K562 (cell line): ENCODE measurements at regions not wholly inside any gene's neighbourhood (a gene's known extent, or its start where the extent isn't known, plus 50 kb on each side); places are given as distances from the start of the nearest gene placed in this dataset.

Experiments used
- ATAC-seq: fragments of 200-7000 bp; cut with Tn5 transposase; 3 replicates; pipeline ENCODE4 v1.9.1; 2020; ENCODE audit warnings: moderate library complexity
- BruUV-seq: library from RNA; stranded (reverse); fragments of 400-500 nt; replicated peaks from 2 replicates; lab custom pipeline; 2021; lab: Mats Ljungman, UMichigan
- CTCF ChIA-PET: fragments of 300-600 bp; formaldehyde crosslinking; extraction: SDS; loops from one replicate; lab custom pipeline; 2021; ENCODE audit warnings: low intra/inter-chr PET ratio; lab: Yijun Ruan, JAX
- POLR2A ChIA-PET: fragments of 300-600, 350-650 bp; sonication (Branson Sonifier 250); formaldehyde crosslinking; extraction: SDS; loops from one replicate; lab custom pipeline; 2021; ENCODE audit warnings: antibody characterized with exemption, inconsistent platforms; lab: Yijun Ruan, JAX
- DNase-seq, 4 experiments: peaks; one replicate each; pipeline versions ENCODE4 v3.0.0 to v3.0.0-alpha.2; 2011 to 2018; ENCODE audit warnings: low spot score in 3 of 4, mixed read lengths in 3 of 4; ENCODE audit errors: extremely low read depth in 1 of 4
- FAIRE-seq: peaks from 2 replicates; lab custom pipeline; 2011; peaks lifted over from hg19 to GRCh38; lab: Jason Lieb, UNC
- H2AFZ ChIP-seq: 2 replicates; pipeline ENCODE4 v1.6.0; 2011; ENCODE audit warnings: low read depth, low read length, control low read depth, inconsistent platforms
- H3K27ac ChIP-seq: fragments of 200-600 bp; 3 replicates; pipeline ENCODE4 v1.8.0; 2011; ENCODE audit warnings: low read depth, mild to moderate bottlenecking, control low read depth, inconsistent platforms, low read length, moderate library complexity, mixed read lengths; ENCODE audit errors: extremely low read depth
- H3K27me3 ChIP-seq, 2 experiments: fragments of 300-600 bp in 1 of 2; 2 replicates in 1 of 2; 3 replicates in 1 of 2; pipeline versions ENCODE4 v1.6.0 to v1.8.0; 2011; ENCODE audit warnings: inconsistent platforms in 2 of 2, low read length in 2 of 2, mild to moderate bottlenecking in 1 of 2, mixed read lengths in 1 of 2, moderate library complexity in 1 of 2; ENCODE audit not compliant: control insufficient read depth in 2 of 2, insufficient read depth in 2 of 2
- H3K36me3 ChIP-seq: fragments of 300-600 bp; 3 replicates; pipeline ENCODE4 v1.8.0; 2011; ENCODE audit warnings: mild to moderate bottlenecking, low read length, inconsistent platforms; ENCODE audit not compliant: control insufficient read depth, insufficient read depth
- H3K4me1 ChIP-seq, 2 experiments: fragments of 200-600 bp in 1 of 2; replicated peaks in 1 of 2; 2 replicates in 1 of 2; 3 replicates in 1 of 2; pipeline versions ENCODE4 v1.5.1 to v1.8.0; 2011; ENCODE audit warnings: inconsistent platforms in 2 of 2, low read length in 2 of 2, mild to moderate bottlenecking in 1 of 2, mixed read lengths in 1 of 2, moderate library complexity in 1 of 2; ENCODE audit not compliant: control insufficient read depth in 2 of 2, insufficient read depth in 2 of 2
- H3K4me2 ChIP-seq: 2 replicates; pipeline ENCODE4 v1.6.1; 2011; ENCODE audit warnings: low read length, control low read depth, inconsistent platforms, mixed read lengths; ENCODE audit not compliant: insufficient read depth
- H3K4me3 ChIP-seq: fragments of 200-600 bp; sonication (generic), shearing (Covaris generic); 2 replicates; pipeline ENCODE4 v1.5.1; 2016; ENCODE audit warnings: control low read depth, inconsistent platforms
- H3K79me2 ChIP-seq: fragments of 200-600 bp; 3 replicates; pipeline ENCODE4 v1.8.0; 2011; ENCODE audit warnings: low read length, inconsistent platforms; ENCODE audit not compliant: control insufficient read depth, insufficient read depth
- H3K9ac ChIP-seq, 2 experiments: 2 replicates each; pipeline versions ENCODE4 v1.6.0 to v1.6.1; 2011; ENCODE audit warnings: low read depth in 2 of 2, low read length in 2 of 2, control low read depth in 1 of 2, inconsistent platforms in 1 of 2, mild to moderate bottlenecking in 1 of 2, mixed read lengths in 1 of 2; ENCODE audit not compliant: insufficient read depth in 1 of 2
- H3K9me1 ChIP-seq: one replicate; pipeline ENCODE4 v1.6.0; 2011; ENCODE audit warnings: inconsistent platforms, mild to moderate bottlenecking, low read length, moderate library complexity; ENCODE audit not compliant: control insufficient read depth, insufficient read depth
- H3K9me3 ChIP-seq: replicated peaks from 2 replicates; pipeline ENCODE4 v1.5.1; 2011; ENCODE audit warnings: low read depth, low read length, inconsistent platforms; ENCODE audit not compliant: control insufficient read depth, insufficient read depth
- H4K20me1 ChIP-seq: replicated peaks from 2 replicates; pipeline ENCODE4 v1.6.1; 2011; ENCODE audit warnings: low read length, inconsistent platforms, mixed read lengths; ENCODE audit not compliant: control insufficient read depth, insufficient read depth
- DACH1 ChIP-seq: fragments of 450-650 bp; IDR thresholded peaks from 2 replicates; pipeline ENCODE4 v1.6.1; 2018; ENCODE audit not compliant: partially characterized antibody
- EGR1 ChIP-seq: fragments of 450-650 bp; conservative IDR thresholded peaks from 2 replicates; pipeline ENCODE4 v1.6.1; 2017; ENCODE audit warnings: mild to moderate bottlenecking
- ELK1 ChIP-seq: sonication (generic); formaldehyde crosslinking; IDR thresholded peaks from 2 replicates; pipeline ENCODE4 v1.8.1; 2022; ENCODE audit warnings: missing genetic modification reagents
- ELK3 ChIP-seq: fragments of 450-650 bp; formaldehyde crosslinking; IDR thresholded peaks from 2 replicates; pipeline ENCODE4 v1.4.0; 2020; ENCODE audit warnings: mild to moderate bottlenecking
- ETS2 ChIP-seq: IDR thresholded peaks from 2 replicates; pipeline ENCODE4 v1.6.1; 2016; ENCODE audit warnings: borderline replicate concordance, missing genetic modification characterization, mild to moderate bottlenecking, moderate library complexity, missing compliant biosample characterization; ENCODE audit not compliant: poor library complexity, severe bottlenecking
- JUNB ChIP-seq: fragments of 450-650 bp; formaldehyde crosslinking; conservative IDR thresholded peaks from 2 replicates; pipeline ENCODE4 v1.4.0; 2020; ENCODE audit warnings: mild to moderate bottlenecking
- KAT2B ChIP-seq: IDR thresholded peaks from one replicate; pipeline ENCODE4 v1.6.1; 2012; ENCODE audit warnings: low read depth, mild to moderate bottlenecking, control low read depth, inconsistent platforms, low read length, moderate library complexity
- MBD2 ChIP-seq: sonication (generic); IDR thresholded peaks from 2 replicates; pipeline ENCODE4 v1.6.1; 2016; ENCODE audit warnings: low read depth, borderline replicate concordance
- POU5F1 ChIP-seq: fragments of 150-350 bp; IDR thresholded peaks from 2 replicates; pipeline ENCODE4 v1.6.1; 2014; ENCODE audit warnings: borderline replicate concordance, low read length, low read depth, mild to moderate bottlenecking; ENCODE audit not compliant: partially characterized antibody
- RBM34 ChIP-seq: fragments of 200-400 bp; formaldehyde crosslinking; IDR thresholded peaks from 2 replicates; pipeline ENCODE4 v1.6.1; 2018; ENCODE audit warnings: low read length, borderline replicate concordance; ENCODE audit not compliant: insufficient read depth
- SMARCA5 ChIP-seq: fragments of 450-650 bp; IDR thresholded peaks from 2 replicates; pipeline ENCODE4 v1.6.1; 2016
- SP2 ChIP-seq: IDR thresholded peaks from 2 replicates; pipeline ENCODE4 v1.6.1; 2011; ENCODE audit warnings: mild to moderate bottlenecking, low read depth, low read length, moderate library complexity; ENCODE audit not compliant: poor library complexity, severe bottlenecking; ENCODE audit errors: extremely low read depth
- SRSF1 ChIP-seq: fragments of 200-400 bp; formaldehyde crosslinking; IDR thresholded peaks from 2 replicates; pipeline ENCODE4 v1.6.1; 2017; ENCODE audit warnings: mild to moderate bottlenecking, low read depth, low read length, moderate library complexity
- TSC22D4 ChIP-seq: fragments of 450-650 bp; IDR thresholded peaks from 2 replicates; pipeline ENCODE4 v1.6.1; 2016; ENCODE audit warnings: missing genetic modification characterization, missing biosample characterization, control low read depth
- ZC3H4 ChIP-seq: sonication (generic); formaldehyde crosslinking; IDR thresholded peaks from 2 replicates; pipeline ENCODE4 v1.9.0; 2021; ENCODE audit warnings: missing genetic modification reagents, borderline replicate concordance
- ZNF121 ChIP-seq: sonication (generic); formaldehyde crosslinking; conservative IDR thresholded peaks from 2 replicates; pipeline ENCODE4 v1.8.0; 2022; ENCODE audit warnings: missing genetic modification reagents
- ZNF253 ChIP-seq: fragments of 250-450 bp; sonication (Bioruptor Pico); conservative IDR thresholded peaks from 2 replicates; pipeline ENCODE4 v1.6.1; 2021; ENCODE audit warnings: mild to moderate bottlenecking
- ZNF75A ChIP-seq: fragments of 450-650 bp; formaldehyde crosslinking; IDR thresholded peaks from 2 replicates; pipeline ENCODE4 v1.4.0; 2020; ENCODE audit warnings: mild to moderate bottlenecking
- ZSCAN32 ChIP-seq: fragments of 450-650 bp; formaldehyde crosslinking; IDR thresholded peaks from 2 replicates; pipeline ENCODE4 v1.4.0; 2020; ENCODE audit warnings: mild to moderate bottlenecking, moderate library complexity
- WGBS: fragments of 100-300 bp; shearing (Covaris generic); methylation state at CpG from one replicate; pipeline ENCODE4 v1.1.6; 2016; ENCODE audit warnings: low coverage, mixed read lengths; ENCODE audit not compliant: insufficient coverage; ENCODE audit errors: missing lambda C conversion rate; 5-methylcytosine and 5-hydroxymethylcytosine counted together
- in situ Hi-C: fragments of 300-500 bp; cut with MboI; formaldehyde crosslinking; loops from 4 replicates; pipeline ENCODE4 v1.15.0; 2018; ENCODE audit warnings: inconsistent platforms, mixed read lengths
- intact Hi-C: fragments of 100-400 bp; cut with micrococcal nuclease; formaldehyde crosslinking; loops from 2 replicates; pipeline ENCODE4 v1.14.2; 2022
- TF ChIP-seq, protein P1 (sequence below): fragments of 450-650 bp; IDR thresholded peaks from 2 replicates; pipeline ENCODE4 v1.6.1; 2016; ENCODE audit warnings: borderline replicate concordance

DNA sequence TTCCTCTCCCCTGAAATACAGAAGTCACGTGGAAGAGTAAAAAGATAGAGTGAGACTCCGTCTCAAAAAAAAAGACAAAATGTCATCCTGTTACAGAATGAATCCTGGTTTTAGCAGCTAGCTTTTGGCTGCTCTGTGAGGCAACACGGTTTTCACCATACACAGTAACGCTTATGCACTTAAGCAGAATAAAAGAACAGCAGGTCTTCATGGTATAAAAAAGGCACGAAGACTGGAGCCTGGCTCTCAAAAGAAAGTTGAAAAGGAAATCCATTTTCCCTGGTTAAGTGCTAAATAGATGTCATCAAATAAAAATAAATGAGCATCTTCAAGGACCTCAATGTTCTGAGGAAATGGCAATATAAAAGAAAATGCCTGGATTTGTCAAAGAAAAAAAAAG, 444.1 kb downstream of the IPO8 start:
- ATAC-seq (no peak), FAIRE-seq (no peak), DNase-seq (no peak)
- H2AFZ ChIP-seq: no peak overlapping the region
- no peaks in the 10 kb centered on the region for H3K9me3 ChIP-seq
- H3K79me2 ChIP-seq: no peaks in the 10 kb centered on the region
- H3K4me2 ChIP-seq: no peak overlapping the region
- CTCF ChIA-PET: no interaction called here
- POLR2A ChIA-PET: no interaction called here
- 0% methylated on average over 5 of the region's 5 CpGs for WGBS
- H3K4me3 ChIP-seq: no peak overlapping the region
- H3K9ac ChIP-seq: no peak overlapping the region
- H3K9me1 ChIP-seq: no peaks in the 10 kb centered on the region
- no peak overlapping the region for H3K27ac ChIP-seq
- TF ChIP-seq ELK3 (no peak), ZNF121 (CRISPR knock-in tag) (no peak), SMARCA5 (no peak), SP2 (no peak), ZSCAN32 (no peak), ZNF253 (CRISPR knock-in tag) (no peak), KAT2B (no peak), ZC3H4 (no peak), JUNB (CRISPR knock-in tag) (no peak), TSC22D4 (tag) (no peak), DACH1 (no peak), RBM34 (no peak), ZNF75A (CRISPR knock-in tag) (no peak), SRSF1 (no peak), ETS2 (tag) (no peak), MBD2 (no peak), EGR1 (no peak), ELK1 (CRISPR knock-in tag) (no peak), POU5F1 (no peak)
- TF ChIP-seq, protein P1, sequence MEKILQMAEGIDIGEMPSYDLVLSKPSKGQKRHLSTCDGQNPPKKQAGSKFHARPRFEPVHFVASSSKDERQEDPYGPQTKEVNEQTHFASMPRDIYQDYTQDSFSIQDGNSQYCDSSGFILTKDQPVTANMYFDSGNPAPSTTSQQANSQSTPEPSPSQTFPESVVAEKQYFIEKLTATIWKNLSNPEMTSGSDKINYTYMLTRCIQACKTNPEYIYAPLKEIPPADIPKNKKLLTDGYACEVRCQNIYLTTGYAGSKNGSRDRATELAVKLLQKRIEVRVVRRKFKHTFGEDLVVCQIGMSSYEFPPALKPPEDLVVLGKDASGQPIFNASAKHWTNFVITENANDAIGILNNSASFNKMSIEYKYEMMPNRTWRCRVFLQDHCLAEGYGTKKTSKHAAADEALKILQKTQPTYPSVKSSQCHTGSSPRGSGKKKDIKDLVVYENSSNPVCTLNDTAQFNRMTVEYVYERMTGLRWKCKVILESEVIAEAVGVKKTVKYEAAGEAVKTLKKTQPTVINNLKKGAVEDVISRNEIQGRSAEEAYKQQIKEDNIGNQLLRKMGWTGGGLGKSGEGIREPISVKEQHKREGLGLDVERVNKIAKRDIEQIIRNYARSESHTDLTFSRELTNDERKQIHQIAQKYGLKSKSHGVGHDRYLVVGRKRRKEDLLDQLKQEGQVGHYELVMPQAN: no peak
- H3K36me3 ChIP-seq: no peaks in the 10 kb centered on the region
- BruUV-seq: no TSS peak
- H3K27me3 ChIP-seq: no peaks in the 10 kb centered on the region
- H3K4me1 ChIP-seq: no peaks in the 10 kb centered on the region
- intact Hi-C loops: no loop called here
- H4K20me1 ChIP-seq: no peaks in the 10 kb centered on the region
- in situ Hi-C loops: no loop called here
